DOHH2 (cell line): ENCODE measurements at regions not wholly inside any gene's neighbourhood (a gene's known extent, or its start where the extent isn't known, plus 50 kb on each side); places are given as distances from the start of the nearest gene placed in this dataset.

ENCODE experiments used
- EZH2phosphoT487 ChIP-seq: fragments of 200-600 bp; sonication (generic); IDR thresholded peaks from 2 replicates; pipeline ENCODE4 v1.6.1; 2017; ENCODE audit warnings: borderline replicate concordance, mild to moderate bottlenecking, antibody characterized with exemption, low read length, moderate library complexity, mixed read lengths
- TF ChIP-seq, protein P1 (sequence below): fragments of 200-600 bp; sonication (generic); IDR thresholded peaks from one replicate; pipeline ENCODE4 v1.5.1; 2014; ENCODE audit warnings: antibody characterized with exemption, mild to moderate bottlenecking, low read depth, low read length; ENCODE audit not compliant: poor library complexity, severe bottlenecking

DNA sequence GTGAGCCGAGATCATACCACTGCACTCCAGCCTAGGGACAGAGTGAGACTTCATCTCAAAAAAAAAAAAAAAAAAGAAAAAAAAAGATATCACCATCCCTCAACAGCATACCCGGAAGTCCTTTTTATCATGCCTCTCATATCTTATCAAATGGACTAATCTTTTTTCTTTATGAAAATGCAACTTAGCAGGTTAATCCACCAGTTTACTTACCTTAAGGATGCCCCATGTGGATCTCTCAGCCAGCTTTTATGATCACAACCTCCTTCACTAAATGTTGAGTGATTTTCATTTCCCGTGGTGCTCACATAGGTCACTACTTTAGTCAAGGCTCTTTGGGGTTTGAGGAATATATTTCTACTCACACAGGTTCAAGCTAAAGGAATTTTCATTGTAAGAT, 248.8 kb upstream of the TBX3 start:
- TF ChIP-seq, protein P1, sequence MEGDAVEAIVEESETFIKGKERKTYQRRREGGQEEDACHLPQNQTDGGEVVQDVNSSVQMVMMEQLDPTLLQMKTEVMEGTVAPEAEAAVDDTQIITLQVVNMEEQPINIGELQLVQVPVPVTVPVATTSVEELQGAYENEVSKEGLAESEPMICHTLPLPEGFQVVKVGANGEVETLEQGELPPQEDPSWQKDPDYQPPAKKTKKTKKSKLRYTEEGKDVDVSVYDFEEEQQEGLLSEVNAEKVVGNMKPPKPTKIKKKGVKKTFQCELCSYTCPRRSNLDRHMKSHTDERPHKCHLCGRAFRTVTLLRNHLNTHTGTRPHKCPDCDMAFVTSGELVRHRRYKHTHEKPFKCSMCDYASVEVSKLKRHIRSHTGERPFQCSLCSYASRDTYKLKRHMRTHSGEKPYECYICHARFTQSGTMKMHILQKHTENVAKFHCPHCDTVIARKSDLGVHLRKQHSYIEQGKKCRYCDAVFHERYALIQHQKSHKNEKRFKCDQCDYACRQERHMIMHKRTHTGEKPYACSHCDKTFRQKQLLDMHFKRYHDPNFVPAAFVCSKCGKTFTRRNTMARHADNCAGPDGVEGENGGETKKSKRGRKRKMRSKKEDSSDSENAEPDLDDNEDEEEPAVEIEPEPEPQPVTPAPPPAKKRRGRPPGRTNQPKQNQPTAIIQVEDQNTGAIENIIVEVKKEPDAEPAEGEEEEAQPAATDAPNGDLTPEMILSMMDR = no peak
- TF ChIP-seq EZH2phosphoT487 = no peak
